ENCODE measurements at regions not wholly inside any gene's neighbourhood (a gene's known extent, or its start where the extent isn't known, plus 50 kb on each side); places are given as distances from the start of the nearest gene placed in this dataset.

DNA sequence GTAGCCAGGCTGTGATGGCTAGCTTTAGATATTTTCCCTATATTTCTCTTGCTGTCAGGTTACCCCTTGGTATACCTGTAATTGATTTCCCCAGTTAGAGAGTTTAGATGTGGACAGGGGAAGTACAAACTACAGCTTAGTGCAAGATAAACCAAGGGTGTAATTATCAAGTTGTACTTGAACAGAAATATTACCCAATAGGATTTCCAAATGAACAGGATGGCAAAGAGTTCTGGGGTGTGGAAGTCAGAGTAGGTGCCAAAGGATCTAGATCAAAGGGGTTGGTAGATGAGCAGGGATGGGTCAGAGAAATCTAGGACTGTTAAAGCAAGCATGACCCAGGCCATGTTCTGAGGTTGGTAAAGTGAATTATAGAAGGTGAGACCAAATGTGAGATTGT is 585.2 kb downstream of the CCDC85A start:
- H3K4me1 ChIP-seq (ENCODE audit: control insufficient read depth, insufficient read depth, low read length): no peaks in the 10 kb centered on the region
- no peak overlapping the region for H3K4me3 ChIP-seq (ENCODE audit: low read length)
- no peaks in the 10 kb centered on the region for H3K27me3 ChIP-seq (ENCODE audit: control insufficient read depth, insufficient read depth, low read length)
- no peak overlapping the region for H3K9ac ChIP-seq (ENCODE audit: low read length)
- H3K36me3 ChIP-seq (ENCODE audit: control insufficient read depth, insufficient read depth, low read length): no peaks in the 10 kb centered on the region
- H3K9me3 ChIP-seq (ENCODE audit: control insufficient read depth, low read length): no peaks in the 10 kb centered on the region

GRCh38 chr2:56770490-56770889 is 586.7 kb downstream of the CCDC85A start:
- no peaks in the 10 kb centered on the region for H3K4me1 ChIP-seq (ENCODE audit: control insufficient read depth, insufficient read depth, low read length)
- no peaks in the 10 kb centered on the region for H3K27me3 ChIP-seq (ENCODE audit: control insufficient read depth, insufficient read depth, low read length)
- H3K4me3 ChIP-seq (ENCODE audit: low read length): no peak overlapping the region
- no peak overlapping the region for H3K9ac ChIP-seq (ENCODE audit: low read length)
- H3K36me3 ChIP-seq (ENCODE audit: control insufficient read depth, insufficient read depth, low read length): no peaks in the 10 kb centered on the region
- no peaks in the 10 kb centered on the region for H3K9me3 ChIP-seq (ENCODE audit: control insufficient read depth, low read length)

DNA sequence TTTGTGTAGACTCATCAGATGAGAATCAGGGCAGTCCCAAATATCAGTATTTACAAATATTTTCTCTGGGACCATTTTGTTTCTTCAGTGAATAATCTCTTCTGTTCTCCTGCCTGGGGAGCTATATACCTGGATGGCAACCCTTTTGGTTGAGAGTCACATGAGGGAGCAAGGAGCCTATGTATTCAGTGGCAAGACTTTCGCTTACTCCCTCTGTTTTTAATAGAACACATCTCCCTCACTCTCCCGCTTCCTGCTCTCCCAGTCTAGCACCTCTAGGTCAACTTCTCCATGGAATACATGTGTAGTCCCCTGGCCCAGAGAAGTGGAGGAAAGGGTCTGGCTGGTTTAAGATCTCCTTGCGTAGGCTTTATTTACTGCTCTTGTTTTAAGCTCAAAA is 600.3 kb downstream of the CCDC85A start:
- Histone ChIP-seq H3K27me3 (ENCODE audit: control insufficient read depth, insufficient read depth, low read length) (no peaks in the 10 kb centered on the region), H3K9ac (ENCODE audit: low read length) (no peak overlapping the region), H3K4me1 (ENCODE audit: control insufficient read depth, insufficient read depth, low read length) (no peaks in the 10 kb centered on the region), H3K9me3 (ENCODE audit: control insufficient read depth, low read length) (no peaks in the 10 kb centered on the region), H3K36me3 (ENCODE audit: control insufficient read depth, insufficient read depth, low read length) (no peaks in the 10 kb centered on the region), H3K4me3 (ENCODE audit: low read length) (no peak overlapping the region)

- no peaks in the 10 kb centered on the region for H3K27me3 ChIP-seq (ENCODE audit: control insufficient read depth, insufficient read depth, low read length)
- no peaks in the 10 kb centered on the region for H3K36me3 ChIP-seq (ENCODE audit: control insufficient read depth, insufficient read depth, low read length)
- H3K9me3 ChIP-seq (ENCODE audit: control insufficient read depth, low read length): no peaks in the 10 kb centered on the region
- H3K9ac ChIP-seq (ENCODE audit: low read length): no peak overlapping the region
- no peak overlapping the region for H3K4me3 ChIP-seq (ENCODE audit: low read length)
- H3K4me1 ChIP-seq (ENCODE audit: control insufficient read depth, insufficient read depth, low read length): no peaks in the 10 kb centered on the region
These were observed 617.4 kb downstream of the CCDC85A start for GRCh38 chr2:56801214-56801613.

DNA sequence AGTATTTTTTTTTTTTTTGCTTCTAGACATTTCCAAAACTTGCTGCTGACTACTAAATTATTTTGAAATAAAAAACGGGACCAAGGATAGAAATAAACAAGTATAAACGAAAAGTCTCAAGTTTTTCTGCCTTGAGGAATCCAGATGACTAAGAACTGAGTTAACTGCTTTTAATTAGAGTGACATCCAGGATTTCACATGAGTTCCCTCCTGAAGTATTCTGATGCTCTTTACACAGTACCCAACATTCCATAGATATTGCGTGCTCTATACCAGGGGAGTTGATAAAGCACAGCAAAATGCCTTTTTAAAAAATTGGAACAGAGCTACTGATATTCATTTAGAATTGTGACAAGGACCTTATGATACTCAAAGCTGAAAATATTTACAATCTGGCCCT is 618.0 kb downstream of the CCDC85A start:
- Histone ChIP-seq H3K9ac (ENCODE audit: low read length) (no peak overlapping the region), H3K4me3 (ENCODE audit: low read length) (no peak overlapping the region), H3K4me1 (ENCODE audit: control insufficient read depth, insufficient read depth, low read length) (no peaks in the 10 kb centered on the region), H3K9me3 (ENCODE audit: control insufficient read depth, low read length) (no peaks in the 10 kb centered on the region), H3K27me3 (ENCODE audit: control insufficient read depth, insufficient read depth, low read length) (no peaks in the 10 kb centered on the region), H3K36me3 (ENCODE audit: control insufficient read depth, insufficient read depth, low read length) (no peaks in the 10 kb centered on the region)

DNA sequence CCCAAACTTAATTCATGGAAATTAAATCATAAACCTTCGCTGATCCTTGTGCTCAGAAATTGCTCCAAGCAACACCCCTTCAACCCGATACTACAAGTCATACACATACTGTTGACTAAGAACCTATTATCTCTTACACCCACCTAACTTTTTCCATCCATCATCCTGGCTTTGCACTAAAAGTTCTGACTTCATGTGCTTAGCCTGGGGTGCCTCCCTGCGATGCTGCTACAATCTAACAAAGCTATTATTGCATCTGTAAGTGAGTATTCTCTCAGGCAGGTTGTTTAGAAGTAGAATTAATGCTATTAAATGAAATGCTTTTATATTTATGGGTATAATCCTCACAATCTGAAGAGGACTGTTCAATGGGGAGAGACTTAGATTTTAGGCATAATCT is 619.8 kb downstream of the CCDC85A start:
- H3K4me3 ChIP-seq (ENCODE audit: low read length): no peak overlapping the region
- no peaks in the 10 kb centered on the region for H3K27me3 ChIP-seq (ENCODE audit: control insufficient read depth, insufficient read depth, low read length)
- no peaks in the 10 kb centered on the region for H3K36me3 ChIP-seq (ENCODE audit: control insufficient read depth, insufficient read depth, low read length)
- no peak overlapping the region for H3K9ac ChIP-seq (ENCODE audit: low read length)
- no peaks in the 10 kb centered on the region for H3K4me1 ChIP-seq (ENCODE audit: control insufficient read depth, insufficient read depth, low read length)
- H3K9me3 ChIP-seq (ENCODE audit: control insufficient read depth, low read length): no peaks in the 10 kb centered on the region

DNA sequence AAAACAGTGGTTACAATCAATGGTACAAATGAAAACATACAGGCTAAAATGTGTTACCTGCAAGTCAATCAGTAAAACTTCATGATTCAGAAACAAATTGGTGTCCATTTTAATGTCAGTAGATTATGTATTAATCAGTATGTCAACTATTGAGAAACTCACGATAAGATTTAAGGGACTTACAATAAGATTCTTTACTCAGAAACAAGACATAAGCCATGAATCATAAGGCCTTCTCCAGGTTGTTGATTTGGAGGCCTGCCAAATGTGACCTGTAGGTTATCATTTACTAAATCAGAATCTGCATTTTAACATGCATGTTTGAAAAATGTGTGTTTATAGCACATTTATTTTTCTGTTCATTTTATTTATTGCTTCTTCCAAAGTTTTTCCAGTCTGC is 623.1 kb downstream of the CCDC85A start:
- H3K27me3 ChIP-seq (ENCODE audit: control insufficient read depth, insufficient read depth, low read length): no peaks in the 10 kb centered on the region
- no peak overlapping the region for H3K4me3 ChIP-seq (ENCODE audit: low read length)
- H3K36me3 ChIP-seq (ENCODE audit: control insufficient read depth, insufficient read depth, low read length): no peaks in the 10 kb centered on the region
- no peak overlapping the region for H3K9ac ChIP-seq (ENCODE audit: low read length)
- no peaks in the 10 kb centered on the region for H3K9me3 ChIP-seq (ENCODE audit: control insufficient read depth, low read length)
- H3K4me1 ChIP-seq (ENCODE audit: control insufficient read depth, insufficient read depth, low read length): no peaks in the 10 kb centered on the region

DNA sequence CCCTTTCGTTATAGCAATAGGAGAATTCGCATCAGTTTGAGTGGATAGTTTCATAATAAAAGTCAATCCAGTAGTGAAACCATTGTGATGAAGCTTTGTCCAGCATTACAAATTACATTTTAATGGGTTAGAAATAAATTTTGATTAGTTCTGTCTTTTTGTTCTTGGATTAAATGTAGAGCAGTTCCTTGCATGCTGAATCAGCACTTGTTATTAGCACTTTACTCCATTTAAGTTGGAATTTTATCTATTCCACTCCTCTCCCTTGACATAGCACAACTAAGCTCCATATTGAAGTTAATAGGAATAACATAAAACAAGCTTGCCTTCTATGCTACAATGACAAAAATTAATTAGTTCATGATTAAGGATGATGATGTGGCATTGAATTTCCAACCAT is 624.1 kb downstream of the CCDC85A start:
- no peak overlapping the region for H3K9ac ChIP-seq (ENCODE audit: low read length)
- H3K36me3 ChIP-seq (ENCODE audit: control insufficient read depth, insufficient read depth, low read length): no peaks in the 10 kb centered on the region
- H3K9me3 ChIP-seq (ENCODE audit: control insufficient read depth, low read length): no peaks in the 10 kb centered on the region
- no peaks in the 10 kb centered on the region for H3K27me3 ChIP-seq (ENCODE audit: control insufficient read depth, insufficient read depth, low read length)
- no peaks in the 10 kb centered on the region for H3K4me1 ChIP-seq (ENCODE audit: control insufficient read depth, insufficient read depth, low read length)
- H3K4me3 ChIP-seq (ENCODE audit: low read length): no peak overlapping the region

DNA sequence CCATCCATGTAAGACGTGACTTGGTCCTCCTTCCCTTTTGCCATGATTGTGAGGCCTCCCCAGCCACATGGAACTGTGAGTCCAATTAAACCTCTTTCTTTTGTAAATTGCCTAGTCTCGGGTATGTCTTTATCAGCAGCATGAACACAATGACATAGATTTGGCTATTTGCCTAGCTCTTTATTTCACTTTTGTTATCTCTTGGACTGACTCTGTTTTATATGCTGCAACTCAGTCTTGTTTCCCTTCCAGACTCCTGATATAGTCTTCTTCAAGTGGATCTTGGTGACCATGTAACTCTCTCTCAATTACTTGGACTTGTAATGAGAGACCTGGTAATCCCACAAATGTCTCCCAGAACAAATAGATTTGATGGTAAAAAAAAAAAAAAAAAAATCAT is 627.6 kb downstream of the CCDC85A start:
- H3K36me3 ChIP-seq (ENCODE audit: control insufficient read depth, insufficient read depth, low read length): no peaks in the 10 kb centered on the region
- H3K27me3 ChIP-seq (ENCODE audit: control insufficient read depth, insufficient read depth, low read length): no peaks in the 10 kb centered on the region
- H3K4me3 ChIP-seq (ENCODE audit: low read length): no peak overlapping the region
- H3K9ac ChIP-seq (ENCODE audit: low read length): no peak overlapping the region
- H3K4me1 ChIP-seq (ENCODE audit: control insufficient read depth, insufficient read depth, low read length): no peaks in the 10 kb centered on the region
- no peaks in the 10 kb centered on the region for H3K9me3 ChIP-seq (ENCODE audit: control insufficient read depth, low read length)

DNA sequence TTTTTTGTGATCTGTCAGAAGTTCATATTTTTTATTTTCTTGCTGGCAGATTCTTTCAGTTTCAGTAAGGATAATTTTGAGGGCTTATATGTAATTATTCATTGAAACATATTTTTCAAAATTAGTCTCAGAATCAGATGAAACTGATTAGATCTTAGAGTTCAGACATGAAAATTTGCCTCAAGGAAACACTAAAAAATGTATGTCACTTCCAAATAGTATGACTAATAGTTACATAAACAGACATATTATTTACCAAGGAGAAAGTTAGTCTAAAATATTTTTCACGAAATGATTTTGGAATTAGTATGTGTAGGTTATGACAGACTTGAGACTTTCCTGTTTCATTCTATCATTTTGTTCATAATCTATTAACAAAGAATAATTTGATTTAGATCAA is 628.6 kb downstream of the CCDC85A start:
- Histone ChIP-seq H3K27me3 (ENCODE audit: control insufficient read depth, insufficient read depth, low read length) (no peaks in the 10 kb centered on the region), H3K4me1 (ENCODE audit: control insufficient read depth, insufficient read depth, low read length) (no peaks in the 10 kb centered on the region), H3K4me3 (ENCODE audit: low read length) (no peak overlapping the region), H3K9me3 (ENCODE audit: control insufficient read depth, low read length) (no peaks in the 10 kb centered on the region), H3K36me3 (ENCODE audit: control insufficient read depth, insufficient read depth, low read length) (no peaks in the 10 kb centered on the region), H3K9ac (ENCODE audit: low read length) (no peak overlapping the region)

DNA sequence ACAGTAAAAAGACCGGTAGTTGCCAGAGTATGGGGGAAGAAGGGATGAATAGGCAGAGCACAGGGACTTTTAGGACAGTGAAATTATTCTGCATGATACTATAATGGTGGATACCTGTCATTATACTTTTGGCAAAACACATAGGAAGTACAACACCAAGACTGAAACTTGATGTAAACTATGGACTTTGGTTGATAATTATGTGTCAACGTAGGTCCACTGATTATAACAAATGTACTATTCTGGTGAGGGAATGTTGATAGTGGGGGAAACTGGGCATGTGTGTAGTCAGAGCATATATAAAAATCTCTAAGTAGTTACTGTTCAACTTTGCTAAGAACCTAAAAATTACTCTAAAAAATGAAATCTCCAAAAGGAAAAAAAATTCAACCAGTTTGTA is 629.7 kb downstream of the CCDC85A start:
- no peaks in the 10 kb centered on the region for H3K4me1 ChIP-seq (ENCODE audit: control insufficient read depth, insufficient read depth, low read length)
- H3K36me3 ChIP-seq (ENCODE audit: control insufficient read depth, insufficient read depth, low read length): no peaks in the 10 kb centered on the region
- H3K27me3 ChIP-seq (ENCODE audit: control insufficient read depth, insufficient read depth, low read length): no peaks in the 10 kb centered on the region
- H3K9me3 ChIP-seq (ENCODE audit: control insufficient read depth, low read length): no peaks in the 10 kb centered on the region
- H3K4me3 ChIP-seq (ENCODE audit: low read length): no peak overlapping the region
- no peak overlapping the region for H3K9ac ChIP-seq (ENCODE audit: low read length)

DNA sequence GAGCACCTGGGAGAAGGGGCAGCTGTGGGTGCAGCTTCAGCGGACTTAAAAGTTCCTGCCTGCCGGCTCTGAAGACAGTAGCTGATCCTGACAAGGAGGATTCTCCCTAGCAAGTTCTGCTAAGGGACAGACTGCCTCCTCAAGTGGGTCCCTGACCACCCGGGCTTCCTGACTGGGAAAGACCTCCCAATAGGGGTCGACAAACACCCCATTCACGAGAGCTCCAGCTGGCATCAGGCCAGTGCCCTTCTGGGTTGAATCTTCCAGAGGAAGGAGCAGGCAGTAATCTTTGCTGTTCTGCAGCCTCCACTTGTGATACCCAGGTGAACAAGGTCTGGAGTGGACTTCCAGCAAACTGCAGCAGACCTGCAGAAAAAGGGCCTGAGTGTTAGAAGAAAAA is 632.9 kb downstream of the CCDC85A start:
- Histone ChIP-seq H3K4me3 (ENCODE audit: low read length) (no peak overlapping the region), H3K36me3 (ENCODE audit: control insufficient read depth, insufficient read depth, low read length) (no peaks in the 10 kb centered on the region), H3K4me1 (ENCODE audit: control insufficient read depth, insufficient read depth, low read length) (no peaks in the 10 kb centered on the region), H3K27me3 (ENCODE audit: control insufficient read depth, insufficient read depth, low read length) (no peaks in the 10 kb centered on the region), H3K9ac (ENCODE audit: low read length) (no peak overlapping the region), H3K9me3 (ENCODE audit: control insufficient read depth, low read length) (no peaks in the 10 kb centered on the region)

GRCh38 chr2:56831780-56832179 is 648.0 kb downstream of the CCDC85A start:
- H3K9ac ChIP-seq (ENCODE audit: low read length): no peak overlapping the region
- no peaks in the 10 kb centered on the region for H3K9me3 ChIP-seq (ENCODE audit: control insufficient read depth, low read length)
- no peaks in the 10 kb centered on the region for H3K27me3 ChIP-seq (ENCODE audit: control insufficient read depth, insufficient read depth, low read length)
- H3K4me1 ChIP-seq (ENCODE audit: control insufficient read depth, insufficient read depth, low read length): no peaks in the 10 kb centered on the region
- no peaks in the 10 kb centered on the region for H3K36me3 ChIP-seq (ENCODE audit: control insufficient read depth, insufficient read depth, low read length)
- no peak overlapping the region for H3K4me3 ChIP-seq (ENCODE audit: low read length)

All from mucosa of stomach (tissue), 1 donor.